K562 (cell line): ENCODE measurements at regions not wholly inside any gene's neighbourhood (a gene's known extent, or its start where the extent isn't known, plus 50 kb on each side); places are given as distances from the start of the nearest gene placed in this dataset.

Source experiments
- BRD9 ChIP-seq: fragments of 450-650 bp; IDR thresholded peaks from 2 replicates; pipeline ENCODE4 v1.6.1; 2018; ENCODE audit warnings: low read depth; ENCODE audit not compliant: partially characterized antibody
- CBX3 ChIP-seq, 2 experiments: IDR thresholded peaks; 1 replicate in 1 of 2; 2 replicates in 1 of 2; pipeline ENCODE4 v1.6.1; 2012; ENCODE audit warnings: inconsistent platforms in 2 of 2, low read length in 2 of 2, borderline replicate concordance in 1 of 2, control low read depth in 1 of 2
- CHD2 ChIP-seq: IDR thresholded peaks from 2 replicates; pipeline ENCODE4 v1.6.1; 2011; ENCODE audit warnings: low read depth, low read length
- E2F1 ChIP-seq: sonication (generic); formaldehyde crosslinking; IDR thresholded peaks from 2 replicates; pipeline ENCODE4 v1.8.1; 2023; ENCODE audit warnings: mild to moderate bottlenecking, missing genetic modification reagents, moderate library complexity
- GTF3C2 ChIP-seq: IDR thresholded peaks from 3 replicates; pipeline ENCODE4 v1.6.1; 2011; ENCODE audit warnings: borderline replicate concordance, mild to moderate bottlenecking, moderate library complexity; ENCODE audit not compliant: insufficient read length; ENCODE audit errors: extremely low read depth
- HLTF ChIP-seq: fragments of 450-650 bp; IDR thresholded peaks from 2 replicates; pipeline ENCODE4 v1.6.1; 2016
- KLF16 ChIP-seq: IDR thresholded peaks from 2 replicates; pipeline ENCODE4 v1.6.1; 2016; ENCODE audit warnings: antibody characterized with exemption
- REST ChIP-seq, 2 experiments: fragments of 450-650 bp; formaldehyde crosslinking in 1 of 2; IDR thresholded peaks; 2 replicates each; pipeline versions ENCODE4 v1.4.0 to v1.6.1; 2014 to 2020; ENCODE audit warnings: mild to moderate bottlenecking in 2 of 2, borderline replicate concordance in 1 of 2, low read depth in 1 of 2
- SMAD4 ChIP-seq: fragments of 250-450 bp; sonication (Bioruptor Pico); conservative IDR thresholded peaks from 2 replicates; pipeline ENCODE4 v1.8.0; 2021; ENCODE audit warnings: inconsistent platforms, mild to moderate bottlenecking, moderate library complexity
- TSHZ1 ChIP-seq: fragments of 250-450 bp; sonication (Bioruptor Pico); IDR thresholded peaks from 2 replicates; pipeline ENCODE4 v1.4.0; 2020; ENCODE audit warnings: mild to moderate bottlenecking, moderate library complexity

- TF ChIP-seq TSHZ1, result 0 out of 2 replicates have a peak, but pooled peaks have one; percentile 25
- 0 out of 2 replicates have a peak, but pooled peaks have one; percentile 34 for TF ChIP-seq E2F1 (CRISPR knock-in tag)
- no peak for TF ChIP-seq HLTF
- peak; percentile 57; the same call in 1 of the 2 replicates for TF ChIP-seq KLF16
- no peak for TF ChIP-seq GTF3C2
- TF ChIP-seq CBX3 (IDR thresholded peaks at IDR 0.05; ENCODE audit: borderline replicate concordance in 1 of 2, low read length in 2 of 2), result peak in 1 of 2 experiments; percentile 41; a peak in 1 of 3 replicates
- peak; percentile 26 for TF ChIP-seq BRD9
- no peak for TF ChIP-seq CHD2
- TF ChIP-seq REST (IDR thresholded peaks at IDR 0.05; ENCODE audit: borderline replicate concordance), result peak; percentile 95
- no peak for TF ChIP-seq REST (CRISPR knock-in tag; IDR thresholded peaks at IDR 0.05; ENCODE audit: low read depth)
- TF ChIP-seq SMAD4 (CRISPR knock-in tag), result peak; percentile 37; the same call in 1 of the 2 replicates
Observed at GRCh38 chr6:137799950-137800568, 67.0 kb upstream of the TNFAIP3 start (continued).
